HG02973 (cell line): ENCODE measurements at regions not wholly inside any gene's neighbourhood (a gene's known extent, or its start where the extent isn't known, plus 50 kb on each side); places are given as distances from the start of the nearest gene placed in this dataset.
"Not testable (repeated sequence)": the region's sequence is repeated elsewhere in the genome, so short reads cannot be mapped to it uniquely, and the experiment has no call there.

Source experiments
- ATAC-seq: cut with Tn5 transposase; IDR thresholded peaks from one replicate; pipeline ENCODE4 v1.9.1; 2021; ENCODE audit warnings: moderate library complexity; ENCODE audit not compliant: unreplicated experiment

GRCh38 chr9:75455444-75455921 lies 367.2 kb downstream of the OSTF1 start:
- peak; percentile 99 for ATAC-seq

- ATAC-seq: no peak
Observed at GRCh38 chr9:75456698-75457097, 368.4 kb downstream of the OSTF1 start.

- ATAC-seq: no peak
Observed at GRCh38 chr9:75457474-75458011, 369.2 kb downstream of the OSTF1 start.

- not testable (repeated sequence) for ATAC-seq
Observed at GRCh38 chr9:75459311-75459710, 371.0 kb downstream of the OSTF1 start.

GRCh38 chr9:75461183-75461582 lies 372.9 kb downstream of the OSTF1 start:
- no peak for ATAC-seq

GRCh38 chr9:75462866-75463265 lies 374.6 kb downstream of the OSTF1 start:
- no peak for ATAC-seq

- ATAC-seq: no peak
Observed at GRCh38 chr9:75463871-75464270, 375.6 kb downstream of the OSTF1 start.

- ATAC-seq: no peak
Observed at GRCh38 chr9:75464726-75465125, 376.4 kb downstream of the OSTF1 start.

GRCh38 chr9:75467142-75467541 lies 378.8 kb downstream of the OSTF1 start:
- ATAC-seq: no peak

GRCh38 chr9:75471549-75472114 lies 383.3 kb downstream of the OSTF1 start:
- no peak for ATAC-seq

GRCh38 chr9:75482566-75482965 lies 394.3 kb downstream of the OSTF1 start:
- ATAC-seq: no peak

- ATAC-seq: no peak
Observed at GRCh38 chr9:75483636-75484035, 395.3 kb downstream of the OSTF1 start.

GRCh38 chr9:75487856-75488718 lies 399.8 kb downstream of the OSTF1 start:
- no peak for ATAC-seq

- no peak for ATAC-seq
Observed at GRCh38 chr9:75488719-75489110, 400.4 kb downstream of the OSTF1 start.

- no peak for ATAC-seq
Observed at GRCh38 chr9:75490326-75490725, 400.1 kb upstream of the PCSK5 start.

- ATAC-seq: no peak
Observed at GRCh38 chr9:75491533-75491932, 398.9 kb upstream of the PCSK5 start.

- ATAC-seq: no peak
Observed at GRCh38 chr9:75499812-75500211, 390.7 kb upstream of the PCSK5 start.

- ATAC-seq: no peak
Observed at GRCh38 chr9:75500479-75500878, 390.0 kb upstream of the PCSK5 start.

GRCh38 chr9:75500940-75501339 lies 389.5 kb upstream of the PCSK5 start:
- ATAC-seq: not testable (repeated sequence)

- ATAC-seq: no peak
Observed at GRCh38 chr9:75504721-75505120, 385.8 kb upstream of the PCSK5 start.

GRCh38 chr9:75505654-75506053 lies 384.8 kb upstream of the PCSK5 start:
- no peak for ATAC-seq

GRCh38 chr9:75529463-75529862 lies 361.0 kb upstream of the PCSK5 start:
- ATAC-seq: no peak
